Uterus (tissue), 3 donors: ENCODE measurements at regions not wholly inside any gene's neighbourhood (a gene's known extent, or its start where the extent isn't known, plus 50 kb on each side); places are given as distances from the start of the nearest gene placed in this dataset.

ENCODE experiments used
- DNase-seq, 2 donors: peaks; one replicate each; pipeline ENCODE4 v3.0.0-alpha.2; 2019 to 2020
- H3K27ac ChIP-seq, 2 donors: fragments of 200-600 bp; sonication (generic); 1 replicate in 1 of 2; 2 replicates in 1 of 2; pipeline ENCODE4 v1.5.1; 2016 to 2018
- H3K27me3 ChIP-seq, 2 donors: fragments of 200-600 bp; sonication (generic); one replicate each; pipeline ENCODE4 v1.5.1; 2018 to 2019; ENCODE audit warnings: control low read depth in 1 of 2
- H3K36me3 ChIP-seq, 2 donors: fragments of 200-600 bp; sonication (generic); one replicate each; pipeline ENCODE4 v1.5.1; 2019; ENCODE audit warnings: control low read depth in 1 of 2
- H3K4me1 ChIP-seq, 2 donors: fragments of 200-600 bp; sonication (generic); one replicate each; pipeline ENCODE4 v1.5.1; 2018 to 2019; ENCODE audit warnings: control low read depth in 1 of 2
- H3K4me3 ChIP-seq, 2 donors: fragments of 200-600 bp; sonication (generic); 1 replicate in 1 of 2; 2 replicates in 1 of 2; pipeline ENCODE4 v1.5.1; 2018 to 2019; ENCODE audit warnings: mild to moderate bottlenecking in 1 of 2
- H3K9me3 ChIP-seq, 2 donors: fragments of 200-600 bp; sonication (generic); one replicate each; pipeline ENCODE4 v1.5.1; 2019; ENCODE audit warnings: control low read depth in 1 of 2
- POLR2A ChIP-seq, 2 donors: fragments of 450-650 bp; IDR thresholded peaks; one replicate each; pipeline ENCODE4 v1.6.1; 2016; ENCODE audit warnings: antibody characterized with exemption in 2 of 2, mild to moderate bottlenecking in 1 of 2, moderate library complexity in 1 of 2
- intact Hi-C: fragments of 100-400 bp; cut with DNase I; formaldehyde crosslinking; loops from one replicate; pipeline ENCODE4 v1.15.1; 2023; ENCODE audit warnings: low total_unique reads
- TF ChIP-seq, protein P1 (sequence below), 4 experiments: fragments of 200-600 bp in 2 of 4; fragments of 450-650 bp in 2 of 4; sonication (generic) in 2 of 4; IDR thresholded peaks; one replicate each; pipeline ENCODE4 v1.5.1; 2016 to 2019; ENCODE audit warnings: antibody characterized with exemption in 4 of 4, mild to moderate bottlenecking in 2 of 4, moderate library complexity in 1 of 4
- donor health status: DM: yes; HTN: yes; CAD: no.

DNA sequence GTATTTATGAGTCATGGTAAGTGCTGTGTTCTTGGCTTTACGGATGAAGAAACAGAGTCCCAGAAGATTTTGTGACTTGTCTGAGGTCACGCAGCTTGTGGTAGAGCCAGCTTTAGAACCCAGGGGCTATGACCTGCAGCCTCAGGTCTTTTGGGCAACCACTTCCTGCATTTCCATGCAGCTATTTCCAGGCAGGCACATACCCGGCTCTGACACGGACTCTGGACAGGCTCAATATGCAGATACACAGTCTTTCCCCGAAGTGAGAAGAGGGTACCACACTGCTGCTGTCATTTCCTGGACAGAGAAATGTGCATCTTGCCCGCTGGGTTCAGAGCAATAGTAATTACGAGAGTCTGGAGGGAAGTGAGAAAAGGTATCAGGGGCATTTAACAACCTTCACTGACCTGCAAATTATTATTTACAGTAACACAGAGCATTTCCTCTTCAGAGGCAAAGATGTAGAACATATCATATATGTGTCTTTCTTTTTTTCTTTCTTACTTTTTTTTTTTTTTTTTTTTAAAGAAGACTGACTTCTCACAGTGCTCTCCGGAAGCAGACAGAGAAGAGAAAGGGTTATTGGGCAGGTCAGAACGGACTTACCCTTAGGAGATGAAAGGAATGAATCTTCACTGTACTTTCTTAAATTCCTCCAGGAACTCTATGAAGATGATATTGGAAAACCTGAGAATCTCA, 185.1 kb downstream of the CLIC5 start:
- Histone ChIP-seq H3K36me3 (no peaks in the 10 kb centered on the region), H3K4me3 (no peak overlapping the region), H3K27me3 (no peaks in the 10 kb centered on the region), H3K4me1 (no peaks in the 10 kb centered on the region), H3K27ac (no peak overlapping the region), H3K9me3 (no peaks in the 10 kb centered on the region)
- DNase-seq: no peak
- no peak for TF ChIP-seq POLR2A (IDR thresholded peaks at IDR 0.05)
- TF ChIP-seq, protein P1, sequence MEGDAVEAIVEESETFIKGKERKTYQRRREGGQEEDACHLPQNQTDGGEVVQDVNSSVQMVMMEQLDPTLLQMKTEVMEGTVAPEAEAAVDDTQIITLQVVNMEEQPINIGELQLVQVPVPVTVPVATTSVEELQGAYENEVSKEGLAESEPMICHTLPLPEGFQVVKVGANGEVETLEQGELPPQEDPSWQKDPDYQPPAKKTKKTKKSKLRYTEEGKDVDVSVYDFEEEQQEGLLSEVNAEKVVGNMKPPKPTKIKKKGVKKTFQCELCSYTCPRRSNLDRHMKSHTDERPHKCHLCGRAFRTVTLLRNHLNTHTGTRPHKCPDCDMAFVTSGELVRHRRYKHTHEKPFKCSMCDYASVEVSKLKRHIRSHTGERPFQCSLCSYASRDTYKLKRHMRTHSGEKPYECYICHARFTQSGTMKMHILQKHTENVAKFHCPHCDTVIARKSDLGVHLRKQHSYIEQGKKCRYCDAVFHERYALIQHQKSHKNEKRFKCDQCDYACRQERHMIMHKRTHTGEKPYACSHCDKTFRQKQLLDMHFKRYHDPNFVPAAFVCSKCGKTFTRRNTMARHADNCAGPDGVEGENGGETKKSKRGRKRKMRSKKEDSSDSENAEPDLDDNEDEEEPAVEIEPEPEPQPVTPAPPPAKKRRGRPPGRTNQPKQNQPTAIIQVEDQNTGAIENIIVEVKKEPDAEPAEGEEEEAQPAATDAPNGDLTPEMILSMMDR (IDR thresholded peaks at IDR 0.05): no peak
- intact Hi-C loops: no loop called here

DNA sequence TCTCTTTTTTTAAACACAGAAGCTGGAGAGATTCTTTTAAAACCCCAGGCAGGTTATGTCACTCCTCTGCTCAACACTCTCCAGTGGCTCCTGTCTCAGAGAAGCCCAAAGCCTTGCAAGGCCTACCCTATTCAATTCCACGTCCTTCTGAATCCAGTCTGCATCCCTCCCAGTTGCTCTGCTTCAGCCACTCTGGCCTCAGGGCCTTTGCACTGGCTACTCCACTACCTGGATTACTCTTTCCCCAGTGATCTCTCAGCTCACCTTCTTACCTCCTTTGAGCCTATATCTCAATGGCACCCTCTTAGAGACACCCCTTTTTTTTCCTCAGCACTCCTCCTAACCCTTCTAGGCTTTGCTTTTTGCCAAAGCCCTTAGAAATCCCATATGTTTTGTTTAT, 185.8 kb downstream of the CLIC5 start:
- no peak for DNase-seq
- Histone ChIP-seq H3K27ac (no peak overlapping the region), H3K4me1 (no peaks in the 10 kb centered on the region), H3K9me3 (no peaks in the 10 kb centered on the region), H3K36me3 (no peaks in the 10 kb centered on the region), H3K4me3 (no peak overlapping the region), H3K27me3 (no peaks in the 10 kb centered on the region)
- intact Hi-C loops: no loop called here
- TF ChIP-seq, protein P1 (IDR thresholded peaks at IDR 0.05): no peak
- no peak for TF ChIP-seq POLR2A (IDR thresholded peaks at IDR 0.05)

DNA sequence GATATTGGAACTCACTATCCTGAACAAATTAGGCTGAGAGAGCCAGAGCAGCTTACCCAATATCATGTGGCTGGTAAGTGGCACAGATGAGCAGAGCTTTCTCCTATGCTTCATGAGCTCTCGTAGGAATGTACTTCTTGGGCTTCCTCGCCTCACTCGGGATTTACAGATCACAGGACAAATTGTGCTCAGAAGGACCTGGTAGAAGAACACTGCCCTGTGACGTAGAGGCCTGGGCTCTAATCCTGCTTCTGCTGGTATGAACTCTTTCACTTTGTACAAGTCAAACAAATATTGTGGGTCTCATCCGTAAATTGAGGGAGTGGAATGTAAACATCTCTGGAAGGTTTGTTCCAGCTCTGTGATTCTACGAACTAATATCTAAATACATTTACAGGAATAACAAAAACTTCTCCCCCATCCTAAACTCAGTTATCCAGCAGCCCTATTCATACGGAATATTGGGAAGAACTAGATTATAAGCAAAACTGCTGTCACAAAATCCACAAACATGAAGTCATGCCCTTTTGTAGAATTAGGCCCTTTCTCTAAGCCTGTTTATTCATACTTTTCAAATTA, 187.6 kb downstream of the CLIC5 start:
- no peaks in the 10 kb centered on the region for H3K4me1 ChIP-seq
- no peak for TF ChIP-seq POLR2A (IDR thresholded peaks at IDR 0.05)
- TF ChIP-seq, protein P1 (IDR thresholded peaks at IDR 0.05): no peak
- no peaks in the 10 kb centered on the region for H3K27me3 ChIP-seq
- DNase-seq: no peak
- no peak overlapping the region for H3K4me3 ChIP-seq
- H3K27ac ChIP-seq: no peak overlapping the region
- no peaks in the 10 kb centered on the region for H3K9me3 ChIP-seq
- intact Hi-C loops: no loop called here
- no peaks in the 10 kb centered on the region for H3K36me3 ChIP-seq

DNA sequence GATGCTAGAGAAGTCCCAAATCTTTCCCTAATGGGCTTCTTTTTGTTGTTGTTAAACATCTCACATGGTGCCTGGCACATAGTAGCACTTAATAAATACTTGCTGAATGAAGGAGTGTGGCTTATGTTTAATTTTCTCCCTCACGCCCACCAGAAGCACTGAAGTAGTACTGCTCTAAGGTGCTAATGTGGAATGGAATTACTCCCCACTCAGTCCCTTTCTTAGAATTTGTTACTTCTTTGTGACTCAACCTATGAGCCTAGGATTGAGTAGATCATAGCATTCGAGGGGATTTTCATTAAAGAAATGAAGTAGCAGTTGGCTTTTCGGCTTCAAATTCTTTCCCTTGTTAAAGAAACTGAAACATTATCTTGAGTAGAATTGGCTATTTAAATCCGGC, 192.8 kb downstream of the CLIC5 start:
- TF ChIP-seq, protein P1 (IDR thresholded peaks at IDR 0.05): no peak
- no peak for TF ChIP-seq POLR2A (IDR thresholded peaks at IDR 0.05)
- H3K4me1 ChIP-seq: no peaks in the 10 kb centered on the region

DNA sequence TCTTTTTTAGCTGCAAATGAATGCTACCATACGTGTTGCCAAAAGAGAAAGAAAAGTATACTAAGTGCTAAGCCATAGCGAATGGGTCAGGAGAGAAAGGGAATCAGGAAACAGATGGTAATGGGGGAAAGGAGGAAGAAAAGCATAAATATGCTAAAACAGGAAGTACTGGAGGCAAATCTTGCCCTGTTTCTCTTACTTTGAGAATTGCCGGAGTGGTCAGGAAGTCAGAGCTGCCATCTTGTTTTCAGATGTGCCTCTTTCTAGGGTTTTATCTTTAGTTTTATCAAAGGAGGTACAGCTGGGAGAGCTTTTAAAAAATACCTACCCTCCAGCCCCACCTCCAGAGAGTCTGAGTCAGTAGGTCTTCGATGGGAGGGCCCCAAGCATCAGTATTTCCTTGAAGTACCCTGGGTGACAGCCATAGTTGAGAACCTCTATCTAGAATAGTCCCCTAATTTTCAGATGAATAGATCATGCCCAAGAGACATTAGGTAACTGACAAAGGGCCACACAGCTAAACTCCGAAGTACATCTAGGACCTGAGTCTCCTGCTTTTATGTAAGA, 193.3 kb downstream of the CLIC5 start:
- no peak for DNase-seq
- intact Hi-C loops: no loop called here
- Histone ChIP-seq H3K9me3 (no peaks in the 10 kb centered on the region), H3K36me3 (no peaks in the 10 kb centered on the region), H3K4me1 (no peaks in the 10 kb centered on the region), H3K4me3 (no peak overlapping the region), H3K27me3 (no peaks in the 10 kb centered on the region), H3K27ac (no peak overlapping the region)
- TF ChIP-seq POLR2A (IDR thresholded peaks at IDR 0.05): no peak
- TF ChIP-seq, protein P1 (IDR thresholded peaks at IDR 0.05): no peak

More for the DNA sequence above, 192.8 kb downstream of the CLIC5 start:
- H3K36me3 ChIP-seq: no peaks in the 10 kb centered on the region
- intact Hi-C loops: no loop called here
- H3K9me3 ChIP-seq: no peaks in the 10 kb centered on the region
- DNase-seq: no peak
- H3K27me3 ChIP-seq: no peaks in the 10 kb centered on the region
- H3K4me3 ChIP-seq: no peak overlapping the region
- no peak overlapping the region for H3K27ac ChIP-seq
